SK-N-SH (cell line): ENCODE measurements at regions not wholly inside any gene's neighbourhood (a gene's known extent, or its start where the extent isn't known, plus 50 kb on each side); places are given as distances from the start of the nearest gene placed in this dataset.

Experiments used
- CTCF ChIA-PET: fragments of 300-600, 350-600 bp; formaldehyde crosslinking; extraction: SDS; loops from one replicate; lab custom pipeline; 2021; lab: Yijun Ruan, JAX
- POLR2A ChIA-PET: fragments of 350-600 bp; sonication (Branson Sonifier 250); formaldehyde crosslinking; extraction: SDS; loops from one replicate; lab custom pipeline; 2020; ENCODE audit warnings: antibody characterized with exemption, inconsistent platforms; lab: Yijun Ruan, JAX
- DNase-seq: peaks from one replicate; pipeline ENCODE4 v3.0.0; 2012
- H2AFZ ChIP-seq: fragments of 200-600 bp; sonication (generic); 2 replicates; pipeline ENCODE4 v1.8.1; 2016; ENCODE audit warnings: antibody characterized with exemption, mild to moderate bottlenecking, low read depth
- H3F3A ChIP-seq: fragments of 200-600 bp; sonication (generic); replicated peaks from 2 replicates; pipeline ENCODE3; 2016; ENCODE audit warnings: antibody characterized with exemption, mild to moderate bottlenecking; ENCODE audit not compliant: insufficient read depth
- H3K27ac ChIP-seq, 2 experiments: fragments of 200-500 bp in 1 of 2; fragments of 200-600 bp in 1 of 2; sonication (Bioruptor generic) in 1 of 2; sonication (generic), shearing (Covaris generic) in 1 of 2; 2 replicates each; pipeline versions ENCODE4 v1.5.1 to v1.6.1; 2014 to 2016; ENCODE audit warnings: low read depth in 2 of 2, inconsistent platforms in 1 of 2, low read length in 1 of 2, mild to moderate bottlenecking in 1 of 2, mixed read lengths in 1 of 2
- H3K27me3 ChIP-seq: fragments of 200-600 bp; sonication (generic), shearing (Covaris generic); 2 replicates; pipeline ENCODE4 v1.6.1; 2016; ENCODE audit warnings: mixed run types; ENCODE audit not compliant: insufficient read depth
- H3K36me3 ChIP-seq, 2 experiments: fragments of 200-500 bp in 1 of 2; fragments of 200-600 bp in 1 of 2; sonication (Bioruptor generic) in 1 of 2; sonication (generic) in 1 of 2; replicated peaks in 1 of 2; 2 replicates each; pipeline versions ENCODE3 to v1.5.1; 2014 to 2016; ENCODE audit warnings: low read length in 1 of 2, mild to moderate bottlenecking in 1 of 2; ENCODE audit not compliant: insufficient read depth in 2 of 2, control insufficient read depth in 1 of 2
- H3K4me1 ChIP-seq, 2 experiments: fragments of 200-500 bp in 1 of 2; fragments of 200-600 bp in 1 of 2; sonication (Bioruptor generic) in 1 of 2; sonication (generic), shearing (Covaris generic) in 1 of 2; 2 replicates each; pipeline versions ENCODE4 v1.5.1 to v1.6.1; 2014 to 2016; ENCODE audit warnings: low read depth in 1 of 2, low read length in 1 of 2, mixed run types in 1 of 2; ENCODE audit not compliant: insufficient read depth in 2 of 2, control insufficient read depth in 1 of 2
- H3K4me2 ChIP-seq: fragments of 200-600 bp; sonication (generic), shearing (Covaris generic); 2 replicates; pipeline ENCODE4 v1.6.1; 2017; ENCODE audit warnings: mixed run types
- H3K4me3 ChIP-seq, 2 experiments: fragments of 200-500 bp in 1 of 2; fragments of 200-600 bp in 1 of 2; sonication (Bioruptor generic) in 1 of 2; sonication (generic), shearing (Covaris generic) in 1 of 2; 2 replicates each; pipeline versions ENCODE4 v1.5.1 to v1.8.1; 2014 to 2016; ENCODE audit warnings: low read depth in 2 of 2, inconsistent platforms in 1 of 2, low read length in 1 of 2, mild to moderate bottlenecking in 1 of 2, mixed read lengths in 1 of 2, moderate library complexity in 1 of 2
- H3K79me2 ChIP-seq: fragments of 200-600 bp; sonication (generic); 2 replicates; pipeline ENCODE4 v1.8.1; 2017; ENCODE audit warnings: mild to moderate bottlenecking; ENCODE audit not compliant: insufficient read depth
- H3K9ac ChIP-seq: fragments of 200-600 bp; sonication (generic); 2 replicates; pipeline ENCODE4 v1.6.1; 2017; ENCODE audit warnings: mixed run types
- H3K9me2 ChIP-seq: fragments of 200-600 bp; sonication (generic); 2 replicates; pipeline ENCODE4 v1.6.1; 2017; ENCODE audit warnings: mixed run types
- H3K9me3 ChIP-seq: fragments of 200-600 bp; sonication (generic); 2 replicates; pipeline ENCODE4 v1.6.1; 2017; ENCODE audit warnings: mixed run types, mild to moderate bottlenecking, moderate library complexity
- H4K20me1 ChIP-seq: fragments of 200-600 bp; sonication (generic); 2 replicates; pipeline ENCODE4 v1.6.1; 2017; ENCODE audit warnings: mild to moderate bottlenecking, mixed run types; ENCODE audit not compliant: insufficient read depth
- CHD2 ChIP-seq: fragments of 150-350 bp; IDR thresholded peaks from 2 replicates; pipeline ENCODE4 v1.6.1; 2018; ENCODE audit warnings: low read length; ENCODE audit not compliant: partially characterized antibody
- JUND ChIP-seq: IDR thresholded peaks from 2 replicates; pipeline ENCODE4 v1.4.0; 2012
- MAX ChIP-seq: IDR thresholded peaks from 2 replicates; pipeline ENCODE4 v1.4.0; 2012; ENCODE audit warnings: low read depth
- PBX3 ChIP-seq: IDR thresholded peaks from 2 replicates; pipeline ENCODE4; 2012
- POLR2AphosphoS5 ChIP-seq: IDR thresholded peaks from 2 replicates; pipeline ENCODE4 v1.6.1; 2012; ENCODE audit warnings: low read depth, low read length
- RAD21 ChIP-seq: IDR thresholded peaks from 2 replicates; pipeline ENCODE4 v1.6.1; 2012; ENCODE audit warnings: mild to moderate bottlenecking, low read length
- SMC3 ChIP-seq: IDR thresholded peaks from 2 replicates; pipeline ENCODE4 v1.6.1; 2012; ENCODE audit warnings: low read depth, low read length, improper control_type of control experiment
- TAF1 ChIP-seq: IDR thresholded peaks from 2 replicates; pipeline ENCODE4 v1.6.1; 2012; ENCODE audit warnings: low read depth, mild to moderate bottlenecking, low read length, moderate library complexity, borderline replicate concordance
- USF1 ChIP-seq: IDR thresholded peaks from 2 replicates; pipeline ENCODE4 v1.4.0; 2012; ENCODE audit warnings: low read depth, borderline replicate concordance
- WGBS: methylation state at CpG from one replicate; pipeline ENCODE4 v1.1.6; 2017; ENCODE audit warnings: low lambda C conversion rate; 5-methylcytosine and 5-hydroxymethylcytosine counted together

GRCh38 chr10:123398756-123399155 lies 244.6 kb downstream of the BUB3 start:
- H4K20me1 ChIP-seq, result no peaks in the 10 kb centered on the region
- H3K4me2 ChIP-seq, result no peak overlapping the region
- no peaks in the 10 kb centered on the region for H3K9me2 ChIP-seq
- no peaks in the 10 kb centered on the region for H3K36me3 ChIP-seq
- H3K27me3 ChIP-seq, result no peaks in the 10 kb centered on the region
- ChIA-PET POLR2A (no interaction called here), CTCF (interaction anchor here (1.9 kb wide), 1 partner anchor 30 kb away, joined by 4 read pairs; no protein-coding TSS in a partner anchor)
- H3K79me2 ChIP-seq, result no peaks in the 10 kb centered on the region
- no peak overlapping the region for H2AFZ ChIP-seq
- no peaks in the 10 kb centered on the region for H3K9me3 ChIP-seq
- TF ChIP-seq USF1 (no peak), MAX (no peak), TAF1 (no peak), POLR2AphosphoS5 (no peak), RAD21 (no peak), CHD2 (no peak)
- no peak overlapping the region for H3K9ac ChIP-seq
- no peaks in the 10 kb centered on the region for H3K4me1 ChIP-seq
- no peaks in the 10 kb centered on the region for H3F3A ChIP-seq
- DNase-seq, result no peak
- H3K27ac ChIP-seq, result no peak overlapping the region
- no peak overlapping the region for H3K4me3 ChIP-seq

GRCh38 chr10:123399276-123399839 lies 245.2 kb downstream of the BUB3 start:
- H3K4me2 ChIP-seq, result no peak overlapping the region
- POLR2A ChIA-PET, result no interaction called here
- no peaks in the 10 kb centered on the region for H3K9me3 ChIP-seq
- H3K36me3 ChIP-seq, result no peaks in the 10 kb centered on the region
- no peaks in the 10 kb centered on the region for H3F3A ChIP-seq
- no peak for DNase-seq
- H4K20me1 ChIP-seq, result no peaks in the 10 kb centered on the region
- H3K79me2 ChIP-seq, result no peaks in the 10 kb centered on the region
- H3K27ac ChIP-seq, result no peak overlapping the region
- H3K4me3 ChIP-seq, result no peak overlapping the region
- no peaks in the 10 kb centered on the region for H3K9me2 ChIP-seq
- H3K9ac ChIP-seq, result no peak overlapping the region
- 51% methylated on average over 10 of the region's 12 CpGs for WGBS
- CTCF ChIA-PET, result interaction anchor here (1.9 kb wide), 1 partner anchor 29 kb away, joined by 4 read pairs; no protein-coding TSS in a partner anchor
- H2AFZ ChIP-seq, result no peak overlapping the region
- TF ChIP-seq SMC3, result no peak
- TF ChIP-seq JUND, result no peak
- TF ChIP-seq PBX3, result no peak
- TF ChIP-seq RAD21, result no peak
- no peak for TF ChIP-seq USF1
- no peaks in the 10 kb centered on the region for H3K27me3 ChIP-seq
- no peaks in the 10 kb centered on the region for H3K4me1 ChIP-seq
